HepG2 (cell line): ENCODE measurements at regions not wholly inside any gene's neighbourhood (a gene's known extent, or its start where the extent isn't known, plus 50 kb on each side); places are given as distances from the start of the nearest gene placed in this dataset.
A peak's percentile ranks its signal among the peaks of the same experiment; 100 is the strongest.

ENCODE experiments used
- ATAC-seq: fragments of 200-7000 bp; cut with Tn5 transposase; 3 replicates; pipeline ENCODE4 v1.9.1; 2020; ENCODE audit warnings: mild to moderate bottlenecking, moderate library complexity
- BruUV-seq: library from RNA; stranded (reverse); fragments of 400-500 nt; replicated peaks from 2 replicates; lab custom pipeline; 2021; lab: Mats Ljungman, UMichigan
- CTCF ChIA-PET: fragments of 300-600 bp; formaldehyde crosslinking; extraction: SDS; loops from one replicate; lab custom pipeline; 2021; ENCODE audit warnings: low total read pairs, inconsistent platforms, low intra/inter-chr PET ratio; lab: Yijun Ruan, JAX
- POLR2A ChIA-PET: fragments of 350-600 bp; sonication (Branson Sonifier 250); formaldehyde crosslinking; loops from one replicate; lab custom pipeline; 2020; ENCODE audit warnings: antibody characterized with exemption, inconsistent platforms; lab: Yijun Ruan, JAX
- DNase-seq: peaks from one replicate; pipeline ENCODE4 v3.0.0-alpha.2; 2015; ENCODE audit warnings: low spot score
- FAIRE-seq: peaks from 3 replicates; lab custom pipeline; 2011; peaks lifted over from hg19 to GRCh38; lab: Jason Lieb, UNC
- H2AFZ ChIP-seq: one replicate; pipeline ENCODE4 v1.6.1; 2011; ENCODE audit warnings: low read length, inconsistent platforms
- H3K27ac ChIP-seq: fragments of 300-600 bp; 3 replicates; pipeline ENCODE4 v1.8.0; 2011; ENCODE audit warnings: mixed run types, mild to moderate bottlenecking, mixed read lengths, low read length, inconsistent platforms; ENCODE audit not compliant: insufficient read depth; ENCODE audit errors: extremely low read length
- H3K27me3 ChIP-seq, 2 experiments: fragments of 200-600 bp in 1 of 2; 2 replicates in 1 of 2; 3 replicates in 1 of 2; pipeline versions ENCODE4 v1.6.0 to v1.8.0; 2011; ENCODE audit warnings: low read length in 2 of 2, mild to moderate bottlenecking in 2 of 2, moderate library complexity in 2 of 2, inconsistent platforms in 1 of 2; ENCODE audit not compliant: insufficient read depth in 2 of 2, control insufficient read depth in 1 of 2
- H3K36me3 ChIP-seq, 2 experiments: fragments of 200-600 bp in 1 of 2; replicated peaks in 1 of 2; 2 replicates in 1 of 2; 3 replicates in 1 of 2; pipeline versions ENCODE4 v1.5.1 to v1.8.0; 2011; ENCODE audit warnings: low read length in 2 of 2, inconsistent platforms in 1 of 2; ENCODE audit not compliant: insufficient read depth in 2 of 2, control insufficient read depth in 1 of 2
- H3K4me1 ChIP-seq: 2 replicates; pipeline ENCODE4 v1.5.1; 2012; ENCODE audit warnings: low read length, inconsistent platforms; ENCODE audit not compliant: insufficient read depth
- H3K4me2 ChIP-seq: 2 replicates; pipeline ENCODE4 v1.6.0; 2011; ENCODE audit warnings: low read depth, low read length, inconsistent platforms
- H3K4me3 ChIP-seq, 3 experiments: fragments of 200-600 bp in 1 of 3; sonication (generic), shearing (Covaris generic) in 1 of 3; replicated peaks in 1 of 3; 2 replicates each; pipeline ENCODE4 v1.5.1; 2011 to 2016; ENCODE audit warnings: low read length in 3 of 3, inconsistent platforms in 2 of 3, low read depth in 2 of 3, mild to moderate bottlenecking in 2 of 3, control low read depth in 1 of 3, mixed read lengths in 1 of 3; ENCODE audit not compliant: insufficient read depth in 1 of 3
- H3K79me2 ChIP-seq: one replicate; pipeline ENCODE4 v1.6.1; 2011; ENCODE audit warnings: low read length, inconsistent platforms; ENCODE audit not compliant: insufficient read depth
- H3K9ac ChIP-seq: 2 replicates; pipeline ENCODE4 v1.6.0; 2011; ENCODE audit warnings: mild to moderate bottlenecking, low read depth, low read length, inconsistent platforms; ENCODE audit not compliant: insufficient read depth
- H3K9me3 ChIP-seq: 2 replicates; pipeline ENCODE4 v1.5.1; 2012; ENCODE audit warnings: mild to moderate bottlenecking, low read length
- H4K20me1 ChIP-seq: 2 replicates; pipeline ENCODE4 v1.6.0; 2011; ENCODE audit warnings: inconsistent platforms, mild to moderate bottlenecking, low read length, moderate library complexity; ENCODE audit not compliant: insufficient read depth
- DZIP1 ChIP-seq: sonication (generic); formaldehyde crosslinking; IDR thresholded peaks from 2 replicates; pipeline ENCODE4 v1.5.0; 2020; ENCODE audit warnings: mild to moderate bottlenecking, missing genetic modification reagents
- MAFF ChIP-seq: IDR thresholded peaks from 2 replicates; pipeline ENCODE4 v1.6.1; 2011; ENCODE audit warnings: low read depth, low read length, improper control_type of control experiment
- MAFK ChIP-seq, 2 experiments: IDR thresholded peaks in 1 of 2; conservative IDR thresholded peaks in 1 of 2; 2 replicates each; pipeline ENCODE4 v1.6.1; 2011; ENCODE audit warnings: improper control_type of control experiment in 2 of 2, low read length in 2 of 2
- ZMAT5 ChIP-seq: sonication (generic); formaldehyde crosslinking; IDR thresholded peaks from 2 replicates; pipeline ENCODE4 v1.5.0; 2020; ENCODE audit warnings: mild to moderate bottlenecking, low read depth, missing genetic modification reagents, borderline replicate concordance
- WGBS: methylation state at CpG from one replicate; pipeline ENCODE4 v1.1.6; 2017; ENCODE audit warnings: low lambda C conversion rate; 5-methylcytosine and 5-hydroxymethylcytosine counted together
- in situ Hi-C: cut with HindIII; loops from 2 replicates; pipeline ENCODE4 v1.10.0; 2017; ENCODE audit warnings: low pct_unique_long_range_greater_than_20kb; ENCODE audit not compliant: extremely low pct_ligation_motif_present
- intact Hi-C: fragments of 100-400 bp; cut with micrococcal nuclease; formaldehyde crosslinking; loops from one replicate; pipeline ENCODE4 v1.10.0; 2022; ENCODE audit not compliant: unreplicated experiment

- no peaks in the 10 kb centered on the region for H4K20me1 ChIP-seq
- DNase-seq, result no peak
- H3K4me1 ChIP-seq, result no peaks in the 10 kb centered on the region
- H3K9me3 ChIP-seq, result no peaks in the 10 kb centered on the region
- peaks cover 1 to 45% of the 10 kb centered on the region in 2 experiments for H3K27me3 ChIP-seq
- ATAC-seq, result no peak
- no TSS peak for BruUV-seq
- no peak overlapping the region for H2AFZ ChIP-seq
- ChIA-PET POLR2A (no interaction called here), CTCF (no interaction called here)
- no peak overlapping the region for H3K4me2 ChIP-seq
- H3K27ac ChIP-seq, result no peak overlapping the region
- intact Hi-C loops (no loop called here), in situ Hi-C loops (no loop called here)
- 32% methylated on average over 7 of the region's 7 CpGs for WGBS
- peak; percentile 98 to 99 for TF ChIP-seq MAFK (conservative IDR thresholded peaks at IDR 0.05 in 1 of 2, IDR thresholded peaks at IDR 0.05 in 1 of 2; ENCODE audit: low read length in 2 of 2)
- peak; percentile 98 for TF ChIP-seq MAFF
- TF ChIP-seq ZMAT5, result no peak
- no peaks in the 10 kb centered on the region for H3K36me3 ChIP-seq
- FAIRE-seq, result no peak
- H3K79me2 ChIP-seq, result no peaks in the 10 kb centered on the region
- no peak overlapping the region for H3K4me3 ChIP-seq
- H3K9ac ChIP-seq, result no peak overlapping the region
Measured at GRCh38 chr18:76149734-76150133, 345.3 kb downstream of the ZNF516 start.

GRCh38 chr18:76149284-76149683, 345.8 kb downstream of the ZNF516 start:
- Histone ChIP-seq H3K27ac (no peak overlapping the region), H2AFZ (no peak overlapping the region), H3K4me3 (no peak overlapping the region), H4K20me1 (no peaks in the 10 kb centered on the region), H3K79me2 (no peaks in the 10 kb centered on the region), H3K4me1 (no peaks in the 10 kb centered on the region), H3K27me3 (peaks cover 1 to 44% of the 10 kb centered on the region in 2 experiments), H3K36me3 (no peaks in the 10 kb centered on the region), H3K4me2 (no peak overlapping the region), H3K9me3 (no peaks in the 10 kb centered on the region), H3K9ac (no peak overlapping the region)
- intact Hi-C loops, result no loop called here
- ATAC-seq, result no peak
- POLR2A ChIA-PET, result no interaction called here
- FAIRE-seq, result no peak
- in situ Hi-C loops, result no loop called here
- DNase-seq, result no peak
- no TSS peak for BruUV-seq
- no peak for TF ChIP-seq DZIP1 (CRISPR knock-in tag)
- 18% methylated on average over 4 of the region's 4 CpGs for WGBS
- CTCF ChIA-PET, result no interaction called here
